ENCODE measurements at regions not wholly inside any gene's neighbourhood (a gene's known extent, or its start where the extent isn't known, plus 50 kb on each side); places are given as distances from the start of the nearest gene placed in this dataset.

DNA sequence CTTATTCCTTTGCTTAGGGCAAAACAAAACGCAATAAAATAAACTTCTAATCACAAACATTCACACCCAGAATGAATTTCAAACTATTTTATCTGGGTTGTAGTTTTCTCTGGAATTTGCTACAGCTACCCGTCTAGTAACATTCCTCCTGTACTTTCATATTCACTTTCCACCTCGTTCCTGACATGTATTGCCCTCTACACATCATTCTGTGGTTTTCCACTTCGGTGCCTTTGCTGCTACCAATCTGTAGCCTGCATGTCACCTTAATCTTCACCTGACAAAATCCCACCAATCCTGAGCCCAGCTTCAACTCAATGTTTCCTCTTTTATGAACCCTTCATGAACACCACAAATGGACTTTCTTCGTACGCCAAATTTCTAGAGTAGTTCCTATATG, 694.1 kb upstream of the C9orf72 start:
- TF ChIP-seq, protein P1, sequence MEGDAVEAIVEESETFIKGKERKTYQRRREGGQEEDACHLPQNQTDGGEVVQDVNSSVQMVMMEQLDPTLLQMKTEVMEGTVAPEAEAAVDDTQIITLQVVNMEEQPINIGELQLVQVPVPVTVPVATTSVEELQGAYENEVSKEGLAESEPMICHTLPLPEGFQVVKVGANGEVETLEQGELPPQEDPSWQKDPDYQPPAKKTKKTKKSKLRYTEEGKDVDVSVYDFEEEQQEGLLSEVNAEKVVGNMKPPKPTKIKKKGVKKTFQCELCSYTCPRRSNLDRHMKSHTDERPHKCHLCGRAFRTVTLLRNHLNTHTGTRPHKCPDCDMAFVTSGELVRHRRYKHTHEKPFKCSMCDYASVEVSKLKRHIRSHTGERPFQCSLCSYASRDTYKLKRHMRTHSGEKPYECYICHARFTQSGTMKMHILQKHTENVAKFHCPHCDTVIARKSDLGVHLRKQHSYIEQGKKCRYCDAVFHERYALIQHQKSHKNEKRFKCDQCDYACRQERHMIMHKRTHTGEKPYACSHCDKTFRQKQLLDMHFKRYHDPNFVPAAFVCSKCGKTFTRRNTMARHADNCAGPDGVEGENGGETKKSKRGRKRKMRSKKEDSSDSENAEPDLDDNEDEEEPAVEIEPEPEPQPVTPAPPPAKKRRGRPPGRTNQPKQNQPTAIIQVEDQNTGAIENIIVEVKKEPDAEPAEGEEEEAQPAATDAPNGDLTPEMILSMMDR (conservative IDR thresholded peaks at IDR 0.05; ENCODE audit: low read depth), result no peak
- POLR2A ChIA-PET (ENCODE audit: low non-redundant PET), result no interaction called here
- no peak for DNase-seq (ENCODE audit: low spot score)
- CTCF ChIA-PET, result interaction anchor here (0.6 kb wide), 1 partner anchor 168 kb away, joined by 3 read pairs; no protein-coding TSS in a partner anchor
- H3K27ac ChIP-seq, result no peak overlapping the region

DNA sequence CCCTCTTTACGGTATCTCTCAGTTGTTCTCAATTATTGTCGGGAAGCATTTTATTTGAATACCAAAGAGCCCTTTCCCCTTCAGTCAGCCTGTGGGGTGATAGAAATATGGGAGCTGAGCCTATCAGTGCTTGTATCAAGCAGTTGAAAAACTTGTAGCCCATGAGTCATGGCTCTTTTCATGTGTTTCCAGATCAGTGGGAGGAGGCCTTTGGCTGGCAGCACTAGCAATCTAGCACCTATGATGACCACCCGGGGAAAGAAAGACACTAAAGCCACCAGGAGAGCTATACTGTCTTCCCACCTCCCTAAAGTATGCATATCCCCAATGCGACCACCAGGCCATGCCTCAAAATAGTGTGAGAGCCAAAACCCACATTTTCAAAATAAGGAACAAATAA, 696.9 kb upstream of the C9orf72 start:
- POLR2A ChIA-PET (ENCODE audit: low non-redundant PET), result no interaction called here

GRCh38 chr9:28272127-28272526, 698.8 kb upstream of the C9orf72 start:
- ChIA-PET POLR2A (ENCODE audit: low non-redundant PET) (no interaction called here), CTCF (no interaction called here)
- H3K27ac ChIP-seq, result no peak overlapping the region
- no peak for DNase-seq (ENCODE audit: low spot score)
- TF ChIP-seq, protein P1 (conservative IDR thresholded peaks at IDR 0.05; ENCODE audit: low read depth), result no peak

More for the DNA sequence above, 696.9 kb upstream of the C9orf72 start:
- DNase-seq (ENCODE audit: low spot score), result no peak
- TF ChIP-seq, protein P1 (conservative IDR thresholded peaks at IDR 0.05; ENCODE audit: low read depth), result no peak
- H3K27ac ChIP-seq, result no peak overlapping the region
- CTCF ChIA-PET, result no interaction called here

GRCh38 chr9:28287455-28287854, 714.2 kb upstream of the C9orf72 start:
- H3K27ac ChIP-seq, result no peak overlapping the region
- CTCF ChIA-PET, result interaction anchor here (0.7 kb wide), 2 partner anchors 76 to 468 kb away, joined by 3 read pairs; no protein-coding TSS in a partner anchor
- TF ChIP-seq, protein P1 (conservative IDR thresholded peaks at IDR 0.05; ENCODE audit: low read depth), result no peak
- POLR2A ChIA-PET (ENCODE audit: low non-redundant PET), result no interaction called here
- no peak for DNase-seq (ENCODE audit: low spot score)

DNA sequence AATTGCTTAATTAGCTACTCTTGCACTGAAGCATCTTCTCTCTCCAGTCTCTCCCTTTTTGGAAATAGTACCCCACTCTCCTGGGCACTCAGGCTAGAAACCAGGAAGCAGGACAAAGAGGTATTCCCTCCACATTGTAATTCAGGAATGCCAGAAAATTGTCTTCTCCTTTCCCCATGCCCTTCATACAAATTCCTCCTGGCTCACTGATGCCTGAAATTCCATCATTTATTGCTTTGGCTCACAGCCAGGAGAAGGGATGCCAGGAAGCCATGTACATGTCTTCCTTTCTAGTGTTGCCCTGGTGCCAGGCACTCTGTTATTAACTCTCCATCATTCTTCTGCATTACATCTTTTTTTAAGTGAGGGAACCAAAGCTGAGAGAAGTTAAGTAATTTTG, 716.5 kb upstream of the C9orf72 start:
- CTCF ChIA-PET, result interaction anchor here (0.7 kb wide), 1 partner anchor 111 kb away, joined by 3 read pairs; no protein-coding TSS in a partner anchor
- H3K27ac ChIP-seq, result no peak overlapping the region
- DNase-seq (ENCODE audit: low spot score), result no peak
- POLR2A ChIA-PET (ENCODE audit: low non-redundant PET), result no interaction called here
- TF ChIP-seq, protein P1 (conservative IDR thresholded peaks at IDR 0.05; ENCODE audit: low read depth), result no peak

GRCh38 chr9:28293369-28294090, 720.2 kb upstream of the C9orf72 start:
- DNase-seq (ENCODE audit: low spot score), result peak; percentile 7
- ChIA-PET POLR2A (ENCODE audit: low non-redundant PET) (no interaction called here), CTCF (no interaction called here)
- TF ChIP-seq, protein P1 (conservative IDR thresholded peaks at IDR 0.05; ENCODE audit: low read depth), result no peak
- no peak overlapping the region for H3K27ac ChIP-seq

Measured in RWPE1 (cell line).